ENCODE measurements at regions not wholly inside any gene's neighbourhood (a gene's known extent, or its start where the extent isn't known, plus 50 kb on each side); places are given as distances from the start of the nearest gene placed in this dataset.

GRCh38 chr1:218946147-218946546 lies 227.5 kb upstream of the LYPLAL1 start:
- DNase-seq = no peak

DNA sequence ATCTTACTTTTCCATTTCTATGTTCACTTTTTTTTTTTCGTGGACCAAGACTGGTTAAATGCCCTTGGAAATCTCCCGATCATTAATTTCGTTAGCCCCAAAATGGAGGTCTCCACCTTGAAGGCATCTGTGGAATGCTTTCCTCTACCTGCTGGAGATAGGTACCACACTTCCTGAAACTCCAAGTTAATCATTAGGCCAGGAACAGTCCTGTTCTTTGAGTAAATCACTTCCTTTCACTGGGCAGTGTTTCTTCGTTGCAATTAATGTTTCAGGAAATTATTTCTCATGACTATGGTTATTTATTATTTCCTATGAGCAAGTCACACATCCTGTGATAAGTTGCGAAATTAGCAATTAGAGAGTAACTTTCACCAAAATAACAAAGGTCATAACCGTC lies 225.2 kb upstream of the LYPLAL1 start:
- no peak for DNase-seq

GRCh38 chr1:218953386-218953785 lies 220.3 kb upstream of the LYPLAL1 start:
- DNase-seq = no peak

DNA sequence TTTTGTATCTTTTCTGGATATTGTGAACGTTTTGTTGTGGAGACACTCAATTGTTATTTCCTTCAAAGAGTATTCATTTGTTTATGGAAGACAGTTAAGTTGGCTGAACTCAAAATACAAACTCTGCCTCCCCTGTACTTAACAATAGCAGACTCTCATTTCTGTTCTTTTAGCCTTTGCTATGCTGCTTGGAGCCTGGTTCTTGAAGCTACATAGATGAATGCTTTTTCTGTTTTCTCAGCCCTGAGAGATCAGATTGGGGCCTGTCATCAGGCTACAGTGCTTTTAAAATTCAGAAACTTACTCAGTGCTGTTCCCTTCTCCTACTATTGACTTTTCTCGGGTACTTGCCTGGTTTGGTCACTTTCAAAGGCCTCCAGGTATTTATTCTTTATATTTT lies 215.7 kb upstream of the LYPLAL1 start:
- no peak for DNase-seq

DNA sequence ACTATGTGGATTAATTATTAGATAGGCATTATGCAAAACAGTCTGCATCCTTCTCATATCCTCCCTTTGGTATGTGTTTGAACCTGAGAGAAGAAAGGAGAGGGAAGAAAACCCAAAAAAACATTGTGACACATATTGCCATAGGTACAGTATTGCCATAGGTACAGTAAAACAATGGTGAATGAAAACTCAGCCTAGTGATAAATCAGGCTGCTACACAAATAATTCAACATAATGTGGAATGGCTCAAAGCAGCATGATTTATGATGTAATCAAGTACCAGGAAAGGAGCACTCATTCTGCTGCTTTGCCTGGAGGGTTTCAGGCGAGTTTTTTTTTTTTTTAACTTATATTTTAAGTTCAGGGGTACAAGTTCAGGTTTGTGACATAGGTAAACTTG lies 213.9 kb upstream of the LYPLAL1 start:
- DNase-seq = no peak

- DNase-seq = no peak
Measured at GRCh38 chr1:218964471-218965185, 209.1 kb upstream of the LYPLAL1 start.

DNA sequence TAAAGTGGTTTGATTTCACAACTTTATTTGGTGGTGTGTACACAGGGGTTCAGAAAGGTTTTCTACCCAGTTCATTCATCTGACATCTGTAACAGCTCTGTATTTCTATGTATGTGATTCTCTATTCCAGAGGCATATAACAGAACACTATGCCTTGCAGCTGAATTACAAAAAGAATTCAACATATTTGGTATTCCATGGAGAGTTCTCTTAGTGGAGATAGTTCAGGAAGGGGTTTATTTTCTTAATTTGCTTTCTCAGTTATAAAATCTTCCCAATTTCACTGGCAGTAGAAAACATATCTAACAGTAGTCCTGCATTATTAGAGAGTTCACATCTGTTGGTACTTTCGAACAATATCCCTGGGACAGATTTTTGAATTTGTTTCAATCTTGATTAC lies 207.9 kb upstream of the LYPLAL1 start:
- DNase-seq = no peak

- no peak for DNase-seq
Measured at GRCh38 chr1:218967254-218967653, 206.4 kb upstream of the LYPLAL1 start.

DNA sequence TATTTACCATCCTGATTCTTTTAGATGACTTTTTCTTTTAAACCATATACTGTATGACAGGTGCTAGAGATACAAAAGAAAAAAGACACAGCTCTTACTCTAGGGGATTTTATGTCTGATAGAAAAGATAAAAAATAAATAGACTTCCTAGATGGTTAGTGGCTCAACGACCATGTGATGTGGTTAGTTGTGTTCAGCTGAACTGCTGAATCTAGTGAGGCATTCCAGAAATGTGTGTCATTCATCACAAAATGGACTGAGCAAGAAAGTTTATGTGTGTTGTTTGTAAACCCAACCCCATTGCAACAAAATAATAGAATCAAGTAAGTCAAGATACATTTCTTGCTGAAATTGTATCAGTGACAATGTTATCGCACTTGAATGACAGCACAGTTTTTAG lies 205.8 kb upstream of the LYPLAL1 start:
- no peak for DNase-seq

GRCh38 chr1:218969006-218969405 lies 204.7 kb upstream of the LYPLAL1 start:
- no peak for DNase-seq

GRCh38 chr1:218970397-218970990 lies 203.2 kb upstream of the LYPLAL1 start:
- DNase-seq = no peak

GRCh38 chr1:218971156-218971555 lies 202.5 kb upstream of the LYPLAL1 start:
- DNase-seq = no peak

DNA sequence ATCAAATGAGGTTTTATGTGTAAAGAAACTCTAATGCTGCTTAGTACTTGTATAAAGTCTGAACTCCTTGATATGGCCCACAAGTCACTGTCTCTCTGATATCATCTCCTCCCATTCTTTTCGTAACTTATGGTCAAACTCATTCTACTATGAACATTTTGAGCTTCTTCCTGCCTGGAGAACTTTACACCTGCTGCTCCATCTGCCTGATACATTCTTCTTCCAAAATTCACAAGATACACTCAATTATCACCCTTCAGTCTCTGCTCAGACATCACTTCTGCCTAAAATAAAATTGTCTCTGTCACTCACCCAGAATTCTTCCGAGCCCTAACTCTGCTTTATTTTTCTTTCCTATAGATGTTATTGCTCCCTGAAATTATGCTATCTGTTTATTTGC lies 192.8 kb upstream of the LYPLAL1 start:
- no peak for DNase-seq

- DNase-seq = no peak
Measured at GRCh38 chr1:218982482-218982881, 191.2 kb upstream of the LYPLAL1 start.

GRCh38 chr1:218983433-218983832 lies 190.2 kb upstream of the LYPLAL1 start:
- no peak for DNase-seq

DNA sequence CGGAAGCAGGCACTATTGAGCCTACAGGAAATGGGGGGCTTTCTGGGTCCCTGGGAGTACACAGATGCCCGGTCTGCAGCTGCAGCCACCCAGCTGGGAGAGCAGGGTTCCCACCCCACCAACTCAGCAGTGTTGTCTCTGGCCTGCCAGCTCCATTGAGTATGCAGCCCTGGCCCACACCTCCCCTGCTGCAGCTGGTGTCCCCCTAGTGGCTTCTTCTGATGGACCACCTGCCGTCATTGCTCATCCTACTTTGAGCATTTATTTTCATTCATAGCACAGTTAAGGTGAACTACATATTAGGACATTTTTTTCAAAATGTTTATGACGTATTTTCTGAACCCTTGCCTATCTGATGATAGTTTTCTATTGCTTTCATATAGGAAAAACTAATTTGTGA lies 189.8 kb upstream of the LYPLAL1 start:
- no peak for DNase-seq

DNA sequence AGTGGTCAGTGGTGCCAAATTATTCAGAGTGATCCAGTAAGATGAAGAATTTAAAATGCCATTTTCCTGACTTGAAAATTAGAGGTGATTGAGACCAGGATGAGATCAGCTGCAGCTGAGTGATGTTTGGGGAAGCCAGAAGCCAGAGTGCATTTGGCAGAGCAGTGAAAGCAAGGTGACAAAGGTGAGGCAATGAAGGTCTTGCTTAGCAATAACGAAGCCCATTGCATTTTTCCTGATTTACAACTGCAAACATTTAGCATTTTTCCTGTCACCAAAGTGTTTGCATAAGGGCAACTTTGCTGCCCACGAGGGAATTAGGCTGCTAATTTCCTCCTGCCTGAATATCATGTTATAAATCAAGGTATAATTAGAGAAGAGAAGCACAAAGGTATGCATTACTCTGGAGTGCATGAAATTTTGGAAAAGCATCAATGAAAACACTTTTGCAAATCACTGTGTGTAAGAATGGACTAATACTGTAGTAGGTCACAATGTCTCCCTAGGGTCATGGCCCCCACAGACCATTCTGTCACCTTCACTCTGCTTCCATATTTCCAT lies 188.2 kb upstream of the LYPLAL1 start:
- no peak for DNase-seq

DNA sequence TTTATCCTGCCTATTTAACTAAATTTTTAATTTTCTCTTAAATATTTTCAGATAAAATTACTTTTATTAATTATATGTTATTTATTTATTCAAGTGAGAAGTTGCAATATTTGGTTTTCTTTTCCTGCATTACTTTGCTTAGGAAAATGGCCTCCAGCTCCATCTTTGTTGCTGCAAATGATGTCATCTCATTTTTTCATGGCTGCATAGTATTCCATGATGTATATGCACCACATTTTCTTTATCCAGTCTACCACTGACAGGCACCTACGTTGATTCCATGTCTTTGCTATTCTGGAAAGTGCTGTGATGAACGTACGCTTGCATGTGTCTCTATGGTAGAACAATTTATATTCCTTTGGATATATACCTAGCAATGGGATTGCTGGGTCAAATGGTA lies 186.9 kb upstream of the LYPLAL1 start:
- no peak for DNase-seq

DNA sequence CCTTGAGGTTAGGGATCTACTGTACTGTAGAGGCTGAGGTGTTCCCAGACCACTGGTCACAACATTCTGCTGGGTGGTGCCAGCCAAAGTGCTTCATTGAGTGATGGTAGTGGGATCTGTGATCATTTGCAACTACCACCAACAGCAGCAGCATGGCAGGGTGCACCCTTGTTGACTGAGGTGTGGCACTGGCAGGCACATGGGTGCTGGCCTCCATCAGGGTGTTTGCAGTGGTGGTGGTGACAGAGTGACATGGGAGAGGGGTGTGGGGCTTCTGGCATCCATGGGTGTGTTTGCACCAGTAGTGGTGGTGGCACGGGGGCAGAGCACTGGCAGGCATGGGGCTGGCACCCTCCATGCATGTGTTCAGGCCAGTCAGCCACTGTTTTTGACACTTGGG lies 183.7 kb upstream of the LYPLAL1 start:
- DNase-seq = no peak

DNA sequence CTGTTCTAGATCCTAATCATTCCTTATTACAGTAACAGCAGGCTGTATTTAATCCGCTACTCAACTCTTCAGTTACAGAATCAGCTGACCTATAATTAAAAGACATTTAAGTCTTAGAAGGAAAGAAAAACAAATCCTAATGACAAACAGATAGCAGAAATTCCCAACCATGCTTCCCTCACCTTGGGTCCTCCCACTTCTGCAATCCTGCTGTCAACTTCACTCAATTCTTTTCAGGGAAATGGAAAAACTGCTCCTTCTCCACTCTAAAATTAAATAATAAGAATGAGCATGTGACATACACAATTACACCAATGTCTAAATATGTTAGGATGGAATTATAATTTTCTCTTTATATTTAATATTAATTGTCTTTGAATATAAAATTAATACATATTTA lies 182.6 kb upstream of the LYPLAL1 start:
- DNase-seq = no peak

- no peak for DNase-seq
Measured at GRCh38 chr1:218994615-218995014, 179.1 kb upstream of the LYPLAL1 start.

DNA sequence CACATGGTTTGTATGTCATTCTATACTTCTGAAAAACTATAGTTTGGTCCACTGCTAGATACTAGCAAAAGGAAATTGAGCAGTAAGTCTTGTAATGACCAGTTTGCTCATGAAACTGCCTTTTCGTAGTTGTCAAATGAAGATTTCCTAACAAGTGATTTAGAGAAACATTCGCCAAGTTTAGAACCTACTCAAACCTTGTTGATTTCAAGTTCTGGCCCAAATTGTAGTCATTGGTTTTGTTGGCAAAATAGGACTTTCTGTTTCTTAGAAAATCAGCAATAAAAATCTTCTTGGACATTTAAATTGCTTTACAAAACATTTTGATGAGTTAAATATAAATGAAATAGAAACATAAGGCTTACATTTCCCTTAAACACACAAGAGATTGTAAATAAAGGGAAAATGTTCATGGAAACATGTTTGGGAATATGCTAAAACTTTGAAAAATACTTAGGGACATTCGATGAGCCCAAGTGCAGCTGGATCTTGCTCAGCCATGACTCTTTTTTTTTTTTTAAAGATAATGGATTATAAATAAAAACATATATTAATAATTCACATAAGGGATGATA lies 178.5 kb upstream of the LYPLAL1 start:
- DNase-seq = no peak

DNA sequence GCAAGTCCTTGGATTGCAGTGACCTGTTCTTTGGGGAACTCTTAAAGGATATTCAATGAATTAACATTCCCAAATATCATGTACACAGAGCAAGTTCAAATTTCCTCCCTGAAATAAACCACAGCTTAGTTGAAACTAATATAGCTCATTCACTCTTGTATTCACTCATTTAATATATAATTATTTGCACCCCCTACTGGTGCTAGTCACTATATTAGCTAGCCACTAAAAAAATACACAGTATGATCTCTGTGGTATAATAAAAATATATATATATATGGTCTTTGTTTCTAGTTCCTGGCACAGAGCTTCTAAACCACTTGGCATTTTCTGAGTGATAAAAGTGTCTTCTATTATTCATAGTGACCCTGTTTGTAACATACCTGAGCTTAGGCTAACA lies 177.3 kb upstream of the LYPLAL1 start:
- DNase-seq = no peak

GRCh38 chr1:219000005-219000404 lies 173.7 kb upstream of the LYPLAL1 start:
- no peak for DNase-seq

Data from NCI-H146 (cell line).